ENCODE measurements at regions not wholly inside any gene's neighbourhood (a gene's known extent, or its start where the extent isn't known, plus 50 kb on each side); places are given as distances from the start of the nearest gene placed in this dataset.

- Histone ChIP-seq H3K9me3 (ENCODE audit: low read length) (peaks cover 6% of the 10 kb centered on the region), H3K4me2 (ENCODE audit: low read length) (no peak overlapping the region), H2AFZ (ENCODE audit: low read depth, low read length) (no peak overlapping the region), H3K9me2 (ENCODE audit: insufficient read depth, low read length) (no peaks in the 10 kb centered on the region), H4K20me1 (ENCODE audit: insufficient read depth) (no peaks in the 10 kb centered on the region), H3K4me3 (ENCODE audit: low read length) (no peak overlapping the region), H3K79me2 (replicated peaks; ENCODE audit: insufficient read depth, low read length) (no peaks in the 10 kb centered on the region), H3K9ac (ENCODE audit: low read length) (no peak overlapping the region), H3K27ac (ENCODE audit: low read length) (no peak overlapping the region), H3K27me3 (ENCODE audit: insufficient read depth, low read depth, low read length) (no peaks in the 10 kb centered on the region), H3F3A (ENCODE audit: insufficient read depth, low read length, poor library complexity, severe bottlenecking) (no peaks in the 10 kb centered on the region), H3K36me3 (ENCODE audit: insufficient read depth, low read length) (no peaks in the 10 kb centered on the region)
- TF ChIP-seq POLR2AphosphoS5 (IDR thresholded peaks at IDR 0.05) (no peak), CTCF (IDR thresholded peaks at IDR 0.05; ENCODE audit: poor library complexity, severe bottlenecking) (no peak), RAD21 (conservative IDR thresholded peaks at IDR 0.05) (no peak), TAF1 (IDR thresholded peaks at IDR 0.05; ENCODE audit: low read depth) (no peak)
These were observed 98.9 kb upstream of the PLEKHA5 start for GRCh38 chr12:19030603-19031002.

DNA sequence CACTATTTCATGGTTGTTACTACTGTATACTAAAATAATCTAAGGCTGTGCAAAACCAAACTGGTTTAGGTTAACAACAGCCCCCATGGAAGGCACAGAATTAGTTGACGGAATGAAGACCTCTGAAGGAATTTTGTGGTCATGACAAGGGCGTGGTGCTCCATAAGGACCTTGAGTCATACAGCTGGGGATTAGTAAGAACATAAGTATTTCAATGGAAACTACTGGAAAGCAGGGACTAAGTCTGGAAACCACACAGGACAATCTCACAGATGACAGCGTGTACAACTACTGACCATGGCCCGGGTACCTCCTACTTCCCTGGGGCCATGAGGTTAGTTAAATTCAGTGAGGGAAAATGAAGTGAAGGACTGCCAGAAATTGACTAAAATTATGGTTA is 98.5 kb upstream of the PLEKHA5 start:
- Histone ChIP-seq H3K27me3 (ENCODE audit: insufficient read depth, low read depth, low read length) (no peaks in the 10 kb centered on the region), H3K9ac (ENCODE audit: low read length) (no peak overlapping the region), H3K79me2 (replicated peaks; ENCODE audit: insufficient read depth, low read length) (no peaks in the 10 kb centered on the region), H3K4me2 (ENCODE audit: low read length) (no peak overlapping the region), H3K9me2 (ENCODE audit: insufficient read depth, low read length) (no peaks in the 10 kb centered on the region), H3K36me3 (ENCODE audit: insufficient read depth, low read length) (no peaks in the 10 kb centered on the region), H3K9me3 (ENCODE audit: low read length) (peaks cover 6% of the 10 kb centered on the region), H3K27ac (ENCODE audit: low read length) (no peak overlapping the region), H2AFZ (ENCODE audit: low read depth, low read length) (no peak overlapping the region), H4K20me1 (ENCODE audit: insufficient read depth) (no peaks in the 10 kb centered on the region), H3F3A (ENCODE audit: insufficient read depth, low read length, poor library complexity, severe bottlenecking) (no peaks in the 10 kb centered on the region), H3K4me3 (ENCODE audit: low read length) (no peak overlapping the region)
- no peak for TF ChIP-seq TAF1 (IDR thresholded peaks at IDR 0.05; ENCODE audit: low read depth)
- no peak for TF ChIP-seq CTCF (IDR thresholded peaks at IDR 0.05; ENCODE audit: poor library complexity, severe bottlenecking)
- no peak for TF ChIP-seq RAD21 (conservative IDR thresholded peaks at IDR 0.05)
- TF ChIP-seq SMC3 (conservative IDR thresholded peaks at IDR 0.05; ENCODE audit: poor library complexity): no peak
- no peak for TF ChIP-seq EP300 (conservative IDR thresholded peaks at IDR 0.05; ENCODE audit: poor library complexity, severe bottlenecking)
- TF ChIP-seq, protein P1, sequence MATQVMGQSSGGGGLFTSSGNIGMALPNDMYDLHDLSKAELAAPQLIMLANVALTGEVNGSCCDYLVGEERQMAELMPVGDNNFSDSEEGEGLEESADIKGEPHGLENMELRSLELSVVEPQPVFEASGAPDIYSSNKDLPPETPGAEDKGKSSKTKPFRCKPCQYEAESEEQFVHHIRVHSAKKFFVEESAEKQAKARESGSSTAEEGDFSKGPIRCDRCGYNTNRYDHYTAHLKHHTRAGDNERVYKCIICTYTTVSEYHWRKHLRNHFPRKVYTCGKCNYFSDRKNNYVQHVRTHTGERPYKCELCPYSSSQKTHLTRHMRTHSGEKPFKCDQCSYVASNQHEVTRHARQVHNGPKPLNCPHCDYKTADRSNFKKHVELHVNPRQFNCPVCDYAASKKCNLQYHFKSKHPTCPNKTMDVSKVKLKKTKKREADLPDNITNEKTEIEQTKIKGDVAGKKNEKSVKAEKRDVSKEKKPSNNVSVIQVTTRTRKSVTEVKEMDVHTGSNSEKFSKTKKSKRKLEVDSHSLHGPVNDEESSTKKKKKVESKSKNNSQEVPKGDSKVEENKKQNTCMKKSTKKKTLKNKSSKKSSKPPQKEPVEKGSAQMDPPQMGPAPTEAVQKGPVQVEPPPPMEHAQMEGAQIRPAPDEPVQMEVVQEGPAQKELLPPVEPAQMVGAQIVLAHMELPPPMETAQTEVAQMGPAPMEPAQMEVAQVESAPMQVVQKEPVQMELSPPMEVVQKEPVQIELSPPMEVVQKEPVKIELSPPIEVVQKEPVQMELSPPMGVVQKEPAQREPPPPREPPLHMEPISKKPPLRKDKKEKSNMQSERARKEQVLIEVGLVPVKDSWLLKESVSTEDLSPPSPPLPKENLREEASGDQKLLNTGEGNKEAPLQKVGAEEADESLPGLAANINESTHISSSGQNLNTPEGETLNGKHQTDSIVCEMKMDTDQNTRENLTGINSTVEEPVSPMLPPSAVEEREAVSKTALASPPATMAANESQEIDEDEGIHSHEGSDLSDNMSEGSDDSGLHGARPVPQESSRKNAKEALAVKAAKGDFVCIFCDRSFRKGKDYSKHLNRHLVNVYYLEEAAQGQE (IDR thresholded peaks at IDR 0.05; ENCODE audit: borderline replicate concordance): no peak
- no peak for TF ChIP-seq POLR2AphosphoS5 (IDR thresholded peaks at IDR 0.05)
- no peak for TF ChIP-seq MXI1 (conservative IDR thresholded peaks at IDR 0.05; ENCODE audit: poor library complexity, severe bottlenecking)
